HEK293 (cell line): ENCODE measurements at regions not wholly inside any gene's neighbourhood (a gene's known extent, or its start where the extent isn't known, plus 50 kb on each side); places are given as distances from the start of the nearest gene placed in this dataset.

Experiments used
- CTCF ChIA-PET: fragments of 350-600 bp; formaldehyde crosslinking; extraction: SDS; loops from one replicate; lab custom pipeline; 2021; ENCODE audit warnings: antibody characterized with exemption; lab: Yijun Ruan, JAX
- POLR2A ChIA-PET: fragments of 300-600 bp; formaldehyde crosslinking; extraction: SDS; loops from one replicate; lab custom pipeline; 2020; ENCODE audit warnings: antibody characterized with exemption, inconsistent platforms; lab: Yijun Ruan, JAX
- H3K27ac ChIP-seq: fragments of 200-500 bp; sonication (Bioruptor generic); 2 replicates; pipeline ENCODE4 v1.5.1; 2014; ENCODE audit warnings: low read depth, low read length, control low read depth, inconsistent platforms; ENCODE audit errors: extremely low read depth
- H3K36me3 ChIP-seq, 2 experiments: fragments of 200-500 bp in 1 of 2; sonication (Bioruptor generic) in 1 of 2; 1 replicate in 1 of 2; 2 replicates in 1 of 2; pipeline ENCODE4 v1.5.1; 2014 to 2017; ENCODE audit warnings: inconsistent platforms in 2 of 2, low read length in 2 of 2; ENCODE audit not compliant: control insufficient read depth in 2 of 2, insufficient read depth in 1 of 2
- H3K4me1 ChIP-seq: fragments of 200-500 bp; sonication (Bioruptor generic); 2 replicates; pipeline ENCODE4 v1.5.1; 2014; ENCODE audit warnings: mild to moderate bottlenecking, low read length, inconsistent platforms; ENCODE audit not compliant: control insufficient read depth, insufficient read depth
- H3K4me3 ChIP-seq: 2 replicates; pipeline ENCODE4 v1.5.1; 2011; ENCODE audit warnings: low read depth, mild to moderate bottlenecking, control low read depth, low read length, moderate library complexity
- H3K9me3 ChIP-seq: fragments of 200-500 bp; sonication (Bioruptor generic); 2 replicates; pipeline ENCODE4 v1.5.1; 2014; ENCODE audit warnings: low read depth, low read length, inconsistent platforms; ENCODE audit not compliant: control insufficient read depth, insufficient read depth
- SALL2 ChIP-seq: fragments of 450-650 bp; formaldehyde crosslinking; IDR thresholded peaks from 2 replicates; pipeline ENCODE4 v1.5.0; 2017; ENCODE audit warnings: missing biosample characterization, mild to moderate bottlenecking, missing genetic modification characterization, borderline replicate concordance
- ZBTB10 ChIP-seq: fragments of 450-650 bp; formaldehyde crosslinking; IDR thresholded peaks from 2 replicates; pipeline ENCODE4 v1.5.1; 2016; ENCODE audit warnings: missing biosample characterization, missing genetic modification characterization
- ZEB2 ChIP-seq: fragments of 450-650 bp; formaldehyde crosslinking; IDR thresholded peaks from 2 replicates; pipeline ENCODE4 v1.5.1; 2016; ENCODE audit warnings: missing biosample characterization, missing genetic modification characterization
- ZNF132 ChIP-seq: fragments of 450-650 bp; formaldehyde crosslinking; IDR thresholded peaks from 2 replicates; pipeline ENCODE4 v1.5.1; 2017; ENCODE audit warnings: missing biosample characterization, missing genetic modification characterization, borderline replicate concordance
- ZNF140 ChIP-seq: fragments of 450-650 bp; formaldehyde crosslinking; IDR thresholded peaks from 2 replicates; pipeline ENCODE4 v1.5.1; 2016; ENCODE audit warnings: missing biosample characterization, missing genetic modification characterization
- ZNF292 ChIP-seq: fragments of 450-650 bp; formaldehyde crosslinking; IDR thresholded peaks from 2 replicates; pipeline ENCODE4 v1.5.1; 2016; ENCODE audit warnings: low read depth, missing biosample characterization, missing genetic modification characterization, borderline replicate concordance
- ZNF423 ChIP-seq: fragments of 450-650 bp; formaldehyde crosslinking; IDR thresholded peaks from 2 replicates; pipeline ENCODE4 v1.5.1; 2016; ENCODE audit warnings: missing biosample characterization, missing genetic modification characterization
- ZNF510 ChIP-seq: fragments of 450-650 bp; formaldehyde crosslinking; IDR thresholded peaks from 2 replicates; pipeline ENCODE4 v1.5.1; 2018; ENCODE audit warnings: mild to moderate bottlenecking, missing genetic modification characterization, missing biosample characterization; ENCODE audit not compliant: insufficient replicate concordance
- ZNF561 ChIP-seq: fragments of 450-650 bp; IDR thresholded peaks from 2 replicates; pipeline ENCODE4 v1.5.1; 2018; ENCODE audit warnings: missing biosample characterization, missing genetic modification characterization, borderline replicate concordance
- ZNF621 ChIP-seq: fragments of 450-650 bp; formaldehyde crosslinking; IDR thresholded peaks from 2 replicates; pipeline ENCODE4 v1.5.1; 2017; ENCODE audit warnings: missing biosample characterization, missing genetic modification characterization
- ZNF677 ChIP-seq: fragments of 450-650 bp; IDR thresholded peaks from 2 replicates; pipeline ENCODE4 v1.5.0; 2018; ENCODE audit warnings: missing biosample characterization, mild to moderate bottlenecking, missing genetic modification characterization, moderate library complexity
- ZNF692 ChIP-seq: fragments of 450-650 bp; formaldehyde crosslinking; IDR thresholded peaks from 2 replicates; pipeline ENCODE4 v1.5.1; 2016; ENCODE audit warnings: missing biosample characterization, missing genetic modification characterization
- ZNF76 ChIP-seq: fragments of 450-650 bp; formaldehyde crosslinking; IDR thresholded peaks from 2 replicates; pipeline ENCODE4; 2016; ENCODE audit warnings: low read depth, missing biosample characterization, missing genetic modification characterization, borderline replicate concordance
- ZSCAN18 ChIP-seq: fragments of 450-650 bp; formaldehyde crosslinking; IDR thresholded peaks from 2 replicates; pipeline ENCODE4 v1.5.1; 2016; ENCODE audit warnings: missing biosample characterization, missing genetic modification characterization

GRCh38 chr1:157404614-157405013 lies 147.7 kb downstream of the FCRL5 start:
- CTCF ChIA-PET: interaction anchor here (0.7 to 1.1 kb wide), 2 partner anchors 12 to 248 kb away, joined by 3 read pairs; no protein-coding TSS in a partner anchor
- no peak overlapping the region for H3K27ac ChIP-seq
- POLR2A ChIA-PET: no interaction called here
- TF ChIP-seq ZSCAN18 (no peak), ZNF76 (tag by site-specific recombination) (no peak), ZNF677 (tag by site-specific recombination) (no peak), ZNF510 (tag by site-specific recombination) (peak; percentile 93)
- no peaks in the 10 kb centered on the region for H3K4me1 ChIP-seq
- no peaks in the 10 kb centered on the region for H3K36me3 ChIP-seq
- H3K4me3 ChIP-seq: no peak overlapping the region
- H3K9me3 ChIP-seq: no peaks in the 10 kb centered on the region

GRCh38 chr1:157404063-157404501 lies 148.2 kb downstream of the FCRL5 start:
- TF ChIP-seq ZNF292 (tag by site-specific recombination) (no peak), SALL2 (tag by site-specific recombination) (no peak), ZNF140 (tag by site-specific recombination) (no peak), ZEB2 (tag by site-specific recombination) (no peak)
- no peaks in the 10 kb centered on the region for H3K4me1 ChIP-seq
- ChIA-PET CTCF (no interaction called here), POLR2A (no interaction called here)
- H3K9me3 ChIP-seq: no peaks in the 10 kb centered on the region
- no peaks in the 10 kb centered on the region for H3K36me3 ChIP-seq
- no peak overlapping the region for H3K4me3 ChIP-seq
- no peak overlapping the region for H3K27ac ChIP-seq

GRCh38 chr1:157403608-157404007 lies 148.7 kb downstream of the FCRL5 start:
- Histone ChIP-seq H3K9me3 (no peaks in the 10 kb centered on the region), H3K36me3 (no peaks in the 10 kb centered on the region), H3K4me3 (no peak overlapping the region), H3K4me1 (no peaks in the 10 kb centered on the region), H3K27ac (no peak overlapping the region)
- TF ChIP-seq ZBTB10 (tag by site-specific recombination) (no peak), ZNF621 (no peak), ZNF692 (no peak), ZNF132 (no peak), ZNF561 (tag by site-specific recombination) (no peak), ZNF423 (tag by site-specific recombination) (no peak)
- CTCF ChIA-PET: no interaction called here
- POLR2A ChIA-PET: no interaction called here
